C4-2B (cell line): ENCODE measurements at regions not wholly inside any gene's neighbourhood (a gene's known extent, or its start where the extent isn't known, plus 50 kb on each side); places are given as distances from the start of the nearest gene placed in this dataset.

ENCODE experiments used
- H3K27ac ChIP-seq: fragments of 450-650 bp; 2 replicates; pipeline ENCODE4 v1.5.1; 2017
- CTCF ChIP-seq: fragments of 450-650 bp; conservative IDR thresholded peaks from 2 replicates; pipeline ENCODE4 v1.5.1; 2017; ENCODE audit warnings: mild to moderate bottlenecking
- ZFX ChIP-seq: fragments of 450-650 bp; IDR thresholded peaks from 2 replicates; pipeline ENCODE4 v1.6.1; 2017

- H3K27ac ChIP-seq = no peak overlapping the region
- TF ChIP-seq ZFX (no peak), CTCF (no peak)
Observed at GRCh38 chr16:65776639-65777183, 589.8 kb upstream of the CDH5 start.

DNA sequence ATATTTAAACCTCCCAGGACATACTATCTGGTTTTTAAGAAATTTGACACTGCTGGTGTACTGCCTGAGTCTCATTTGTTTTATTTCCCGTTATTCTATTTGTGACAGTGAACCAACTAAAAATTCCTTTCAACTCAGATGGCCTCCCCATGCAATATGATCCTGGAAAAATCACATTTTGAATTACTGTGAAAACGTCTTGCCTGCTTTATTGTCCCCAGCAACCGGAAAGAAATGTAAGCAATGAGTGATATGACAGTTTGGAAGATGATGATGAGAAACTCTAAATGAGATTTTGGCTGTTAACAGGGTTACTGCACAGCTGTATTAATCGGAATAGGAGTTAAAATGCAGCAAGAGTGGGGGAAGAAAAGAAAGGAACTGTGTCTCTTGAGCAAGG is 590.7 kb upstream of the CDH5 start:
- H3K27ac ChIP-seq = no peak overlapping the region

GRCh38 chr16:65774350-65774749 is 592.1 kb upstream of the CDH5 start:
- H3K27ac ChIP-seq = no peak overlapping the region
- TF ChIP-seq ZFX = no peak

More for the DNA sequence above, 590.7 kb upstream of the CDH5 start:
- TF ChIP-seq ZFX (no peak), CTCF (no peak)

DNA sequence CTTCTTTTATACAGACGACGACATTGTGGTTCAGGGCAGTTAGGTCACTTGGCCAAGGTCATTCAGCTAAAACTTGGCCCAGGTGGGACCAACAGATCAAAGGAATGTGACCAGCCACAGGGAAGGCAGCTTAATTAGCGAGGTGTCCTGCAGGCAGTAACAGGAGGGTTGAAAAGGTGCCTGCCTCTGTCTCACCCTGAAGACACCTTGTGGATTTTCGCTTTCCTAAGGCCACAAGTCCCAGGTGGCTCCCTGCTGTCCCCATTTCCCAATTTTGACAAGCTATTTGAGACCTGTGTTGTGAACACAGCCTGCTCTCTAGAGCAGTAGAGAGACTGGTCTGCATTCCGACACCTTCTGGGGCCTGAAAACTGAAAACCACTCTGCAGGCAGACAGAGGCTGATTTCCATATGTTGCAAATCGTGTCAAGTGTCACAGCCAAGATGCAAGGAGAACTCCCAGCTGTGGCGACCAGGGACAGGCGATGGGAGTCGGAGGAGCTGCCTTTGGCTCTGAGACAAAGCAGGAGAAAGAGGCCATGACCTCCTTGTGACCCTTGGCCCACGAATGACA is 593.1 kb upstream of the CDH5 start:
- no peak for TF ChIP-seq CTCF
- TF ChIP-seq ZFX = no peak
- no peak overlapping the region for H3K27ac ChIP-seq

GRCh38 chr16:65772134-65772732 is 594.3 kb upstream of the CDH5 start:
- TF ChIP-seq ZFX (no peak), CTCF (no peak)
- H3K27ac ChIP-seq = no peak overlapping the region

- TF ChIP-seq CTCF = no peak
- no peak overlapping the region for H3K27ac ChIP-seq
Observed at GRCh38 chr16:65771707-65772106, 594.8 kb upstream of the CDH5 start.

GRCh38 chr16:65770752-65771151 is 595.7 kb upstream of the CDH5 start:
- TF ChIP-seq ZFX (no peak), CTCF (no peak)
- no peak overlapping the region for H3K27ac ChIP-seq
